ENCODE measurements at regions not wholly inside any gene's neighbourhood (a gene's known extent, or its start where the extent isn't known, plus 50 kb on each side); places are given as distances from the start of the nearest gene placed in this dataset.

DNA sequence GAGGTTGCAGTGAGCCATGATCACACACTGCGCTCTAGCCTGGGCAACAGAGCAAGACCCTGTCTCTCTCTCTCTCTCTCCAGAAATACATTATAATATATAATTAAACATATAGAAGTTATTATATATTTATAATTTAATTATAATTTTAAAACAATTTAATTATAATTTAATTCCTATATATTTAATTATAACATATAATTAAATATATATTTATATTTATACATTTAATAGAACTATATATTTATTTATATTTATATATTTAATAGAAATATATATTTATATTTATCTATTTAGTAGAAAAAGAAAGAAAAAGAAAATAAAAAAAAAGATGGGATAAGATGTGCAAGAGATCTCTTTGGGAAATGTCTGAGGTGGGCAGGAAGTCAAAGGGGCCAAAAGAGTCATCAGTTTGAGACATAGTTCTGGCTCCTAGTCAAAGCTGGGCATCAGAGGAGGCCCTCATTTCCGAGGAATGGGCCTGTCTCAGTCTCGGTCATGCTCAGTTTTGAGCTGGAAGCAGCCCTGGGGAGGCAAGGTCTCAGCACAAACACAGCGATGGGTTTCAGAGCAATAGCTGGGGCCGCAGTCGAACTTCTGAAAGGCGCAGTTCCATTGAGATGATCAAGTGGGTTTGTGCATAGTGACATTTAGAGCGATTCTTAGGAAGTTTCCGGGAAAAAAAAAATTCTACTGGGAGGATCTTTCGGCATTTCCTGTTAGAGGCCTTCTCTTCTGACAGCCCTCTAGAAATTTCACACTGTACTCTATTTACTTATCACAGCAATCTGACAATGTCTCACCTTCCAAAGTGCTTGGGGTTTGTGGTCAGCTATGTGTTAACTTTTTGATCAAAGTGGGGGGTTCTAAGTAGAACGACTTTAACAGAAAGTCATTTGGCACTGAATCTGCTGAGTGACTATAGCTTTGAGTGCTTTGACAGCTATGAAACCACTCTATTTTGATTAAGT is 58.7 kb upstream of the GZMB start:
- FAIRE-seq (no peak), DNase-seq (ENCODE audit: insufficient read length) (no peak)
- TF ChIP-seq POLR2AphosphoS5 (IDR thresholded peaks at IDR 0.05; ENCODE audit: low read depth, low read length) = no peak
- no peak for TF ChIP-seq TAF1 (IDR thresholded peaks at IDR 0.05; ENCODE audit: borderline replicate concordance, low read depth, low read length)
- TF ChIP-seq POLR2A (IDR thresholded peaks at IDR 0.05; ENCODE audit: low read depth, low read length) = no peak

DNA sequence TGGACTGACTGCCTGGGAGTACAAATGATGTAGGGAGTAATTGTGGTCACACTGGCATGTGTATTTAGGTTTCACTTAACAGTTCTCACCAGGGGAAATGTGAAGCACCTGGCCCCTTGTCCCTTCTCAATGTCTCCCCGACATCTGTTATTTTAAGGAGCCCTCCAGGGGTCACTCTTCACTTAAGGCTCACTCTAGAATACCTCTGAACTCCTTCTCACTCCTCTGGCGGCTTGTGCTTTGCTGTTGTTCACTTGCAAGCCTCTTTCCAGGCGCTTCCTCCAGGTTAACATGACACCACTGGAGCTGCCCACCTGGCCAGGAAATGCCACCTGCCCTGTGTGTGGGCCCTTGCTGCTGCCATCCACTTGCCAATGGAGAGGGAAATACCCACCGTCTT is 56.5 kb upstream of the GZMB start:
- no peak for FAIRE-seq
- TF ChIP-seq POLR2A (IDR thresholded peaks at IDR 0.05; ENCODE audit: low read depth, low read length) (no peak), TAF1 (IDR thresholded peaks at IDR 0.05; ENCODE audit: borderline replicate concordance, low read depth, low read length) (no peak), POLR2AphosphoS5 (IDR thresholded peaks at IDR 0.05; ENCODE audit: low read depth, low read length) (no peak)
- no peak for DNase-seq (ENCODE audit: insufficient read length)

- DNase-seq (ENCODE audit: insufficient read length) = no peak
- FAIRE-seq = no peak
- TF ChIP-seq POLR2A (IDR thresholded peaks at IDR 0.05; ENCODE audit: low read depth, low read length) (no peak), POLR2AphosphoS5 (IDR thresholded peaks at IDR 0.05; ENCODE audit: low read depth, low read length) (no peak), TAF1 (IDR thresholded peaks at IDR 0.05; ENCODE audit: borderline replicate concordance, low read depth, low read length) (no peak)
Measured at GRCh38 chr14:24688030-24688658, 54.2 kb upstream of the GZMB start.
